ENCODE measurements at regions not wholly inside any gene's neighbourhood (a gene's known extent, or its start where the extent isn't known, plus 50 kb on each side); places are given as distances from the start of the nearest gene placed in this dataset.
"Not testable (repeated sequence)": the region's sequence is repeated elsewhere in the genome, so short reads cannot be mapped to it uniquely, and the experiment has no call there.

- not testable (repeated sequence) for DNase-seq
These were observed 60.5 kb downstream of the GOLGA6L22 start for GRCh38 chr15:22519213-22519612.

GRCh38 chr15:22526537-22526936, 67.8 kb downstream of the GOLGA6L22 start:
- DNase-seq = not testable (repeated sequence)

DNA sequence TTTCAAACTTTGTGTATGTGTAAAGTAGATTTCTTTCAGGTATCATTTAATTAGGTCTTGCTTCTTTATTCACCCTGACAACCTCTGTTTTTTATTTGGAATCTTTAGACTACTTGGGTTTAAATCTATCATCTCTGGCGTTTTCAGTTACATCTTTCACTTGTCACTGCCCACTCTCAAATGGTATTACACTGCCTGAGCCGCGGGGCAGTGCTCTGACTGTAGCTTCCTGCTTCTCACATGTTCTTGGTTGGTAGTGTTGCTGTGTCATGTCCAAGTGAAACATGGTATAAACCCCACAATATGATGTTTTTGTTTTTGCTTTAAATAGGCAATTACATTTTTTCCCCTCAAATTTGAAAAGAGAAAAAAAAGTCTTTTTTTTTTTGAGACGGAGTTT, 68.3 kb downstream of the GOLGA6L22 start:
- not testable (repeated sequence) for DNase-seq

- not testable (repeated sequence) for DNase-seq
These were observed 70.5 kb downstream of the GOLGA6L22 start for GRCh38 chr15:22529200-22529599.

- DNase-seq = not testable (repeated sequence)
These were observed 101.0 kb downstream of the GOLGA6L22 start for GRCh38 chr15:22559701-22560100.

DNA sequence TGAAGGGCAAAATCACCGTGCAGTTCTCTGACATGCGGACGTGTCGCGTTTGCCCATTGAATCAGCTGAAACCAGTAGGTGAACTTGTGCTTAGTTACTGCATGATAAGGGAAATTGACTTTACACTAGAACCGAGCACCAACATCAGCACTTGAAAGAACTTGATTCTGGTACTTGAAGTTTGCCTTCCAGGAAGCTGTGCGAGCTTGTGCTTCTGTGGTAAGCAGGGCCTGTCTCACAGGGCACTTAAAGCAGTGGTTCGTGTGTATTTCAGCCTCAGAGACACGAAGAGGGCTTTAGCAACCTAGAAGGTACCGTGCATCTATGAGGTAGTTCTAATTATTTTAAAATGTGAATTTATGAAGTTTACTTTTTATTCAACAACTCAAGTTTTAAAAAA, 103.0 kb downstream of the GOLGA6L22 start:
- not testable (repeated sequence) for DNase-seq

- not testable (repeated sequence) for DNase-seq
These were observed 107.8 kb downstream of the GOLGA6L22 start for GRCh38 chr15:22566510-22566909.

GRCh38 chr15:22569486-22569885, 110.8 kb downstream of the GOLGA6L22 start:
- DNase-seq = not testable (repeated sequence)

DNA sequence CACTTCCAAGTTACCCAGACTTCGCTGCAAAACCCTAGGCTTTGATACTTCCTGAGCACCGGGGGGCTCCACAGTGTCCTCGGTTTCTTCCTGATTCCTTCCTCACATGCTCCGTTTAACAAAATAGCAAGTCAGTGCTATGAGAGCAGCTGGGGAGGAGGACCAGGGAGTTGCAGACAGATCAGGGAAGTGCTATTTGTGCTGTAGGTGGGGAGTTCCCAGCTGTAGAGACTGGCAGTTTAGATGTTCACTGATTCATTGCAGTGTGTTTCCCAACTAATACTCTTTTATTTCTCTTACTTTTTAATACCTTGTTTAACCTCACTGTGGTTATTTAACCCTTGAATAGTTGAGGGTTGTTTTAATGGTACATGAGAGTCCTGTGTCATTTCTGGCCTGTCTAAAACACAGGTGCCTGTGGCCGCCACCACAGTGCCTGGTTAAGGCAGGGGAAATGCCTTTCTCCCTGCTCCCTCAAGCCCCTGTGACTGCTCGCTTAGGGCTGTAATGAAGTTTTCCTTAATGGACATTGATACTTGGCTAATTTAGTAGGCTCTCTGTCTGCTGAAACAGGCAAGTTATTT, 113.5 kb downstream of the GOLGA6L22 start:
- not testable (repeated sequence) for DNase-seq

DNA sequence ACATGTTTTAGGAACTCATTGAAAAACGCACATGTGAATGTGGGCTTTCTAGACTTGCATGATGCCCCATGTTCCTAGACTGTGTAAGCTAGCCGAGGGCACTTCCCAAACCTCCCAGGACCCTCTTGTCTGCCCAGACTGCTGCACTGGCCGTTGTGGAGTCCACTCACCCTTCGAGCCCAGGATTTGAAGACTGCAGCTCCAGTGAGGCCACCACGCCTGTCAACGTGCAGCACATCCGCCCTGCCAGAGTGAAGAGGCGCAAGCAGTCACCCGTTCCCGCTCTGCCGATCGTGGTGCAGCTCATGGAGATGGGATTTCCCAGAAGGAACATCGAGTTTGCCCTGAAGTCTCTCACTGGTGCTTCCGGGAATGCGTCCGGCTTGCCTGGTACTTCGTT, 114.1 kb downstream of the GOLGA6L22 start:
- DNase-seq = not testable (repeated sequence)

DNA sequence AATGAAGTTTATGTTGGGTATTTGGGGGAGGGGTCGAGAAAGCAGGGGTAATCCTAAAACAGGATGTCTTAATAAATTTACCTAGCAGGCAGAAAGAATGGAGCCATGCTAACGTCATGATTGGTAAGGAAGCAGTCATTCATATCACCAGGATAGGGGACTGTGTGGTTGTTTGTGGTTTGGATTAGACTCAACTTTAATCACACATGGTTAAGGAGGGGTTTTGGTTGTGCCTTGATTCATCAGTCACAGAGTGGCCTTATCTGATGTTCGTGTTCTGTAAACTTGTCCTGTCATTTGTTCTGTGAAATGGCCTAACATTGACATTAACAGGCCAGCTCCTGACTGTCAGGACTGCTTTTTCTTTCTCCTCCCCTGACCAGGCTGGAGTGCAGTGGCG, 119.1 kb downstream of the GOLGA6L22 start:
- not testable (repeated sequence) for DNase-seq

DNA sequence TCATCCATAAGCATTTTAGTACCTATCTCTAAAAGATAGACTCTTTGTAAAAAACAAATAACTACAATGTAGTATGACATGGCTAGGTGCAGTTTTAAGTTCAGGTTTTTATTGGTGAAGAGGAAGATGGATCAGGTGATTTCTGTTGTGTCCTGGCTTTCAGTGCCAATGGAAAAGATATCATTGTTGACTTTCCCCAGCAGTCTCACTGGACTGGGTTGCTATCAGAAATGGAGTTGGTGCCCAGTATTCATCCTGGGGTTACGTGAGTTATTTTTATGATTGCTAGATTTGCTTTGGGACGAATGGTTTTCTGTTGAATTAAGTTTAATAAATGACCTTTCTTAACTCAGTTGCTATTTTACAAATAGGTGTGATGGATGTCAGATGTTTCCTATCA, 120.5 kb downstream of the GOLGA6L22 start:
- not testable (repeated sequence) for DNase-seq

DNA sequence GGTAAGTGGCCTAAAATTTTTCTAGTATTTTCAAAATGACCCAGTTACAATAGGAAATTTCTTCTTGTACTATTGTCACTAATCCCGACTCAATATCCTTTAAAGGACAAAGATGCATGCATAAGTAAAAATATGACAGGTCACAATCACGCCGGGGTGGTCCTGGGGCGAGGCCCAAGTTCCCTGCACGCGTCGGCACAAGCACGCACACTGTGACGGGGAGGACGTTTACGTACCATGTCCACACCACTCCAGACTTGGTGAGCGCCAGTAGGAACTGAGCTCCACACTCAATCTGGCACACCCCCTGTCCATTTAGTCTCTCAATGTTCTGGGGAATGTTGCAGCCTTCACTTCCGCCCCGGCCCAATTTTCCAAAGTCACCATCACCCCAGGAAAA, 128.7 kb downstream of the GOLGA6L22 start:
- DNase-seq = not testable (repeated sequence)

GRCh38 chr15:22598552-22598951, 139.8 kb downstream of the GOLGA6L22 start:
- DNase-seq = not testable (repeated sequence)

GRCh38 chr15:22599526-22600320, 141.0 kb downstream of the GOLGA6L22 start:
- not testable (repeated sequence) for DNase-seq

GRCh38 chr15:22616976-22617375, 158.3 kb downstream of the GOLGA6L22 start:
- not testable (repeated sequence) for DNase-seq

- not testable (repeated sequence) for DNase-seq
These were observed 154.7 kb upstream of the NIPA1 start for GRCh38 chr15:22631789-22632188.

GRCh38 chr15:22639983-22640382, 146.5 kb upstream of the NIPA1 start:
- DNase-seq = not testable (repeated sequence)

DNA sequence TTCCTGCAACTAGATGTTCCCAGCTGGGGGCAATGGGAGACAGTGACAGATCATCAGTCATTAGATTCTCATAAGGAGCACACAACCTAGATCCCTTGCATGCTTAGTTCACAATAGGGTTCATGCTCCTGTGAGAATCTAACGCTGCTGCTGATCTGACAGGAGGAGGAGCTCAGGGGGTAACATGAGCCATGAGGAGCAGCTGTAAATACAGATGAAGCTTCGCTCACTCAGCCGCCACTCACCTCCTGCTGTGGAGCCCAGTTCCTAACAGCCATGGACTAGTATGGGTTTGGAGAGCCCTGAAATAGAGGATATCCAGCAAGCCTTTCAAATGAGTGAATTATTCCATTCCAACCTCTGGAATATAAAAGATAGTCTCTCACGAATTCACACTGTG, 137.0 kb upstream of the NIPA1 start:
- DNase-seq = peak; percentile 10

GRCh38 chr15:22651179-22651578, 135.3 kb upstream of the NIPA1 start:
- DNase-seq = not testable (repeated sequence)

GRCh38 chr15:22664294-22665058, 122.0 kb upstream of the NIPA1 start:
- DNase-seq = peak; percentile 50

GRCh38 chr15:22665059-22665702, 121.3 kb upstream of the NIPA1 start:
- DNase-seq = peak; percentile 30

DNA sequence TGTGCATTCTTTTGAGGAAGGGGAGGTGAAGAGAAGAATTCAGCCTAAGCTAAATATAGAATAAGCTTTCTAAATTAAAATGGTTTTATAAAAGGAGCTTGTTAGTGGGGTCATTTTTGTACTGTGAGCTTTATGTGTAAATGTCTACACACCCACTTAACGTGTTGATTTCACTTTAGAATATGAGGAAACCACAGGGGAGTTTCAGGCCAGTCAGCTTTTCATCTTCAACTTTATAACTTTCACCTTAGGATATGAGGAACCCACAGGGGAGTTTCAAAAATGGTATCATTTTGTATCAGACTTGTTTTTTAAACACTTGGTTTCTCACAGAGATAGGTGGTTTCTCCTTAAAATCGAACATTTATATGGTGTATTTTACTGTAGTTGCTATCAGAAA, 120.7 kb upstream of the NIPA1 start:
- not testable (repeated sequence) for DNase-seq

All from NCI-H82 (cell line).